Cardiac fibroblast (primary cell): ENCODE measurements at regions not wholly inside any gene's neighbourhood (a gene's known extent, or its start where the extent isn't known, plus 50 kb on each side); places are given as distances from the start of the nearest gene placed in this dataset.

ENCODE experiments used
- DNase-seq, 2 donors: peaks; one replicate each; pipeline versions ENCODE4 v3.0.0 to v3.0.0-alpha.2; 2010; ENCODE audit warnings: low read depth in 2 of 2
- H3K4me3 ChIP-seq, 2 donors: replicated peaks in 1 of 2; 1 replicate in 1 of 2; 2 replicates in 1 of 2; pipeline ENCODE4 v1.5.1; 2011; ENCODE audit warnings: low read depth in 2 of 2, low read length in 2 of 2, mild to moderate bottlenecking in 2 of 2, moderate library complexity in 1 of 2
- TF ChIP-seq, protein P1 (sequence below): IDR thresholded peaks from one replicate; pipeline ENCODE4 v1.5.1; 2011; ENCODE audit warnings: low read depth, mild to moderate bottlenecking, low read length, inconsistent platforms

DNA sequence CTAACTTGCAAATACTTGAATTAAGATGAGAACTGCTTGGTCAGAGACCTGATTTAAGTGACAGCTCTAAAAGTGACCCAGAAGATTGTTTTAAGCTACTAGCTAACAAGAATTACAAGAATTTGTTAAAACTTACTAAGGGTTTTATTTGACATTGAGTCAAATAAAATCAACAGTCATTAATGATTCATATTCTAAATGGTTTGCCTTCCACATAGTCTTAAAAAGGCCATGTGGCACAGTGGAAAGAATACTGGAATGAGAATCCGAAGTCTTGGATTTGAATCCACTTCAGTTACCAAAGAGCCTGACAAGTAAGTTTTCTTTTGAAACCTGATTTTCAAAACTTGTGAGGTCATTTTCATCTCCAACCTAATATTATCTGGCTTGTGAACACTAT lies 489.3 kb downstream of the ADCYAP1 start:
- TF ChIP-seq, protein P1, sequence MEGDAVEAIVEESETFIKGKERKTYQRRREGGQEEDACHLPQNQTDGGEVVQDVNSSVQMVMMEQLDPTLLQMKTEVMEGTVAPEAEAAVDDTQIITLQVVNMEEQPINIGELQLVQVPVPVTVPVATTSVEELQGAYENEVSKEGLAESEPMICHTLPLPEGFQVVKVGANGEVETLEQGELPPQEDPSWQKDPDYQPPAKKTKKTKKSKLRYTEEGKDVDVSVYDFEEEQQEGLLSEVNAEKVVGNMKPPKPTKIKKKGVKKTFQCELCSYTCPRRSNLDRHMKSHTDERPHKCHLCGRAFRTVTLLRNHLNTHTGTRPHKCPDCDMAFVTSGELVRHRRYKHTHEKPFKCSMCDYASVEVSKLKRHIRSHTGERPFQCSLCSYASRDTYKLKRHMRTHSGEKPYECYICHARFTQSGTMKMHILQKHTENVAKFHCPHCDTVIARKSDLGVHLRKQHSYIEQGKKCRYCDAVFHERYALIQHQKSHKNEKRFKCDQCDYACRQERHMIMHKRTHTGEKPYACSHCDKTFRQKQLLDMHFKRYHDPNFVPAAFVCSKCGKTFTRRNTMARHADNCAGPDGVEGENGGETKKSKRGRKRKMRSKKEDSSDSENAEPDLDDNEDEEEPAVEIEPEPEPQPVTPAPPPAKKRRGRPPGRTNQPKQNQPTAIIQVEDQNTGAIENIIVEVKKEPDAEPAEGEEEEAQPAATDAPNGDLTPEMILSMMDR = no peak
- no peak for DNase-seq
- no peak overlapping the region for H3K4me3 ChIP-seq

DNA sequence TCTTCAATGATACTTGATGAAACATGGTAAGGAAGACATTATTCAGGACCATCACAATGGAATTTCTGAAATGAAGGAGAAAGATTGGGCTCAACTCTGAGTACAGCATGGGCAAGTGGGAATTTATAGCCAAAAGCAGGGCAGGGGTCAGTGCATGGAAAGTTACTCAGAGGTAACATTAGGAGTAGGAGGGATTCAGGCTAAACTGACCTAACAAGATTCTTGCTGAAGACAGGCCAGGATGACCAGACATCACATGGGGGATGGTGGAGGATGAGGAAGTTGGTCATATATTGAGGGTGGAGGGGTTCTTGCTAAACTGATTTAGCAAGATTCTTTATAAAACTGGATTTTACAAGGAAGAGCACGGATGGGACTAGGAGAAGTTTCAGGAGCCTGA lies 489.8 kb downstream of the ADCYAP1 start:
- no peak for DNase-seq
- TF ChIP-seq, protein P1 = no peak
- no peak overlapping the region for H3K4me3 ChIP-seq

DNA sequence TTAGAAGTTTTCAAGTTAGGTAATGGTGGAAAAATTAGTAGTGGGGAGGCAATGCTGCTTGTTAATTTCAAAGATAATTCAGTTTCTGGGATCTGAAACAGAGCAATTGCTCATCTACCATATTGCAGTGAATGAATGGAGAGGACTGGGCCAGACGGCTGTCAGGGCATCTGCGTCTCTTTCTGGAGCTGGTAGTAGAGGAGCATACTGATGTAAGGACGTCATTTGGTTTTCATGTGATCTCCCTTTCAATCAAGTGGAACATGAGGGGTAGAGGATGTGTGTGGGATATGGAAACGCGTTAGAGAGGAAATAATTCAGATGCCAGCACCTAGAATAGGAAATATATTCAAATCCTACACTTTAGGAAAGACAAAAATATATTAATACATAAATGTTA lies 490.3 kb downstream of the ADCYAP1 start:
- H3K4me3 ChIP-seq = no peak overlapping the region
- no peak for DNase-seq
- TF ChIP-seq, protein P1 = no peak

DNA sequence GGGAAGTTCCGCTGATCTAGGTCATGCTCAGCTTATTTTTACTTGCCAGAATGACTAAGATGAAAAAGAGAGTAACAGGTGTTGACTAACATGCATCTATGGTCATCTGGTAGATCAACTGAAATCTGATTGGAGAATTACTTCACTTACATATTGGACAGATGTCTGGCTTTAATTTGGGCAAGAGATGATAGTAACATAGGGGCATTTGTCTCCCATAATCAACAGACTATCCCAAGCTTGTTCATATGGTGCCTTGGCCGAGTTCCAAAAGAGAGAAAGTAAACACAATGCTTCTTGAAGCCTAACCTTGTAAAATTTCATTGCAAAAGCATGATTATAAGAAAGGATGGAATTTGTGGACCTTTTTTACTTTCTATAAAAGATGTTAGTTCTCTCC lies 503.7 kb downstream of the ADCYAP1 start:
- no peak for DNase-seq
- TF ChIP-seq, protein P1 = no peak
- no peak overlapping the region for H3K4me3 ChIP-seq

DNA sequence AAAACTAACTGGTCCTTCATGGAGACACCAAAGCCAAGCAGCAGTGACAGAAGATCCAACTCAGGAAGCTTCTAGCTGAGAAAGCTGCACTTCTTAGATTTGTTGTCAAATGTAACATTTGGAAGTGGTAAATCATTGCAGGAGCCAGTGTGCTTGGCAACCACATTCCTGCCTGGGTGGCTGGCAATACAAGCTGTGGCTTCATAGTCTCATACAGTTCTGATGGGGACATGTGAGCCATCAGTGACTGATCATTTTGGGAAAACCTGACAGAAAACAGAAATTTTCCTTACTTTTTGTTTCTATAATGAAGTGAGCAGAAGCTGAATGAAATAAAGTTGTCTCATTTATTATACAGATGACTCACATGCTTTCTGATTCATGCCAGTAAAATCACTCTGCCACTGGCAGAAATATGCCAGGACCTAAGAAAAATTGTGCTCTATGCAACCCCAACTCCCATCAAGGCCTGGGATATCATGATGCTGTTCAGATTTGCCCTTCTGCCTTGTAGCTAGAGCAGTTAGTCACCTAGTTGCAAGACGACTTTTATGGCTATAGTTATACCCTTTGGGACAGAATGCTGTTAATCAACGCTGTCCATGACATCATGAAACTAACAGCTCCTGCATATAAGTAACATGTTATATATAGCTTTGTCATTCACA lies 508.1 kb downstream of the ADCYAP1 start:
- TF ChIP-seq, protein P1 = no peak
- no peak for DNase-seq
- H3K4me3 ChIP-seq = no peak overlapping the region

DNA sequence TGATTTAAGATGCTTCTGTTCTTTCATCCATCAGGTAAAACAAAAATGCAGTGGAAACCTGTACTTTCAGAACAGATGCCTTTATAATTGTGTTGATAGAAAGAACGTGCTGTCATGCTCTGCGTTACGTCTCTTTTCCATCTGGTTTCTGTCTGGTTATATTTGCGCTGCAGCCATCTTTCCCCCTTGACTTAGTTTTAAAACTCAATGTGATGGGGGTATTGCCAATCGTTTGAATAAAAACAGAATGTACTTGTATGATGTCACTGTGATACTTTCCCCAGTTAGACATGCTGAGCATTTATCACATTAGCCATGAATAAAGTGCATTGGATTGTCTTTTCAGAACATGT lies 508.6 kb downstream of the ADCYAP1 start:
- TF ChIP-seq, protein P1 = no peak
- no peak for DNase-seq
- no peak overlapping the region for H3K4me3 ChIP-seq

DNA sequence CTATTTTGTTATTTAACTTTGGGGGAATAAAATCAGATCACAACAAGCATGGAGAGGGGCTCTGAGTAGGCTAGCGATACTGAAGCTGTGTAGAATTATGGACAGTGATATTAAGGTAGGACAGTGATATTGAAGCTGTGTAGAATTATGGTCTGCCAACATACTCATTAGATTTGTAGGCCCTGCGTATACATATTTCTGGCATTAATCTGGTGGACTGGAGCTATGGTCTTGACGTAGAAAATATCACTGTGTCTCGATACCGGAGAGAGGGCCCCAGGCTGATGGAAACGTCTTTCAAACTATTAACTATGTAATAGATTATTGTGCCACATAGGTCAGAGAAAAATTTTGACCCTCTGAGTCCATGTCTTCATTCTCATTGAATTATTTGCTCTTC lies 511.4 kb downstream of the ADCYAP1 start:
- H3K4me3 ChIP-seq = no peak overlapping the region
- no peak for DNase-seq
- TF ChIP-seq, protein P1 = no peak
